H9 (cell line): ENCODE measurements at regions not wholly inside any gene's neighbourhood (a gene's known extent, or its start where the extent isn't known, plus 50 kb on each side); places are given as distances from the start of the nearest gene placed in this dataset.

Experiments
- DNase-seq: peaks from one replicate; pipeline ENCODE4 v3.0.0-alpha.2; 2017
- H2AFZ ChIP-seq: one replicate; pipeline ENCODE4 v1.6.1; 2013; ENCODE audit warnings: mild to moderate bottlenecking, low read length, control low read depth, moderate library complexity
- H2AK5ac ChIP-seq: 2 replicates; pipeline ENCODE4 v1.6.1; 2013; ENCODE audit warnings: low read length, control low read depth, mixed read lengths; ENCODE audit not compliant: insufficient read length
- H2BK120ac ChIP-seq: one replicate; pipeline ENCODE4 v1.6.1; 2013; ENCODE audit warnings: low read depth, mild to moderate bottlenecking, low read length, control low read depth, inconsistent platforms; ENCODE audit not compliant: poor library complexity, severe bottlenecking
- H2BK12ac ChIP-seq: 2 replicates; pipeline ENCODE4 v1.6.1; 2013; ENCODE audit warnings: low read length, control low read depth, mixed read lengths, low read depth; ENCODE audit not compliant: insufficient read length
- H2BK15ac ChIP-seq: 2 replicates; pipeline ENCODE4 v1.6.1; 2013; ENCODE audit warnings: low read depth, low read length, control low read depth
- H2BK20ac ChIP-seq: one replicate; pipeline ENCODE4 v1.6.1; 2013; ENCODE audit warnings: low read depth, mild to moderate bottlenecking, low read length, control low read depth, inconsistent platforms; ENCODE audit not compliant: poor library complexity, severe bottlenecking
- H2BK5ac ChIP-seq: 2 replicates; pipeline ENCODE4 v1.6.1; 2013; ENCODE audit warnings: low read length, control low read depth, mixed read lengths; ENCODE audit not compliant: insufficient read length
- H3K14ac ChIP-seq: 2 replicates; pipeline ENCODE4 v1.6.1; 2013; ENCODE audit warnings: low read length, control low read depth; ENCODE audit not compliant: insufficient read depth
- H3K18ac ChIP-seq: 2 replicates; pipeline ENCODE4 v1.6.1; 2013; ENCODE audit warnings: low read depth, mild to moderate bottlenecking, mixed read lengths, low read length, control low read depth; ENCODE audit not compliant: insufficient read length
- H3K23ac ChIP-seq: 2 replicates; pipeline ENCODE4 v1.6.1; 2013; ENCODE audit warnings: low read length, control low read depth, mixed read lengths, low read depth; ENCODE audit not compliant: insufficient read length
- H3K23me2 ChIP-seq: 2 replicates; pipeline ENCODE4 v1.6.1; 2013; ENCODE audit warnings: low read depth, mild to moderate bottlenecking, mixed read lengths, low read length, control low read depth; ENCODE audit not compliant: insufficient read length, poor library complexity, severe bottlenecking
- H3K27ac ChIP-seq: 2 replicates; pipeline ENCODE4 v1.5.1; 2013; ENCODE audit warnings: low read length, control low read depth, mixed read lengths, low read depth; ENCODE audit not compliant: insufficient read length
- H3K27me3 ChIP-seq: 2 replicates; pipeline ENCODE4 v1.6.1; 2013; ENCODE audit warnings: low read length, control low read depth, inconsistent platforms; ENCODE audit not compliant: insufficient read depth
- H3K4ac ChIP-seq: 2 replicates; pipeline ENCODE4 v1.6.1; 2013; ENCODE audit warnings: low read depth, mild to moderate bottlenecking, control low read depth, inconsistent platforms, low read length, moderate library complexity
- H3K4me1 ChIP-seq: 2 replicates; pipeline ENCODE4 v1.6.1; 2013; ENCODE audit warnings: low read length, control low read depth, inconsistent platforms; ENCODE audit not compliant: insufficient read depth
- H3K4me2 ChIP-seq: 2 replicates; pipeline ENCODE4 v1.6.1; 2013; ENCODE audit warnings: low read length, control low read depth, mixed read lengths; ENCODE audit not compliant: insufficient read length, insufficient read depth
- H3K56ac ChIP-seq: 2 replicates; pipeline ENCODE4 v1.6.1; 2013; ENCODE audit warnings: low read depth, mild to moderate bottlenecking, mixed read lengths, low read length, control low read depth; ENCODE audit not compliant: insufficient read length
- H3K79me1 ChIP-seq: 2 replicates; pipeline ENCODE4 v1.6.1; 2013; ENCODE audit warnings: low read depth, mild to moderate bottlenecking, moderate library complexity, low read length, control low read depth, inconsistent platforms; ENCODE audit not compliant: insufficient read depth, poor library complexity, severe bottlenecking
- H3K79me2 ChIP-seq: 2 replicates; pipeline ENCODE4 v1.6.1; 2013; ENCODE audit warnings: low read length, control low read depth, inconsistent platforms; ENCODE audit not compliant: insufficient read depth
- H3K9ac ChIP-seq: 2 replicates; pipeline ENCODE4 v1.6.1; 2013; ENCODE audit warnings: low read length, control low read depth, mixed read lengths; ENCODE audit not compliant: insufficient read length; ENCODE audit errors: extremely low read depth
- H3K9me3 ChIP-seq: one replicate; pipeline ENCODE4 v1.6.1; 2013; ENCODE audit warnings: low read depth, low read length, inconsistent platforms; ENCODE audit not compliant: control insufficient read depth
- H3T11ph ChIP-seq: one replicate; pipeline ENCODE4 v1.6.1; 2013; ENCODE audit warnings: mild to moderate bottlenecking, low read length, control low read depth, inconsistent platforms
- H4K20me1 ChIP-seq: one replicate; pipeline ENCODE4 v1.6.1; 2013; ENCODE audit not compliant: control insufficient read depth, insufficient read length, insufficient read depth
- H4K5ac ChIP-seq: 2 replicates; pipeline ENCODE4 v1.6.1; 2013; ENCODE audit warnings: low read depth, mild to moderate bottlenecking, mixed read lengths, low read length, control low read depth; ENCODE audit not compliant: insufficient read length
- H4K8ac ChIP-seq: replicated peaks from 2 replicates; pipeline ENCODE4 v1.6.1; 2013; ENCODE audit warnings: low read length, control low read depth, mixed read lengths, low read depth; ENCODE audit not compliant: insufficient read length
- H4K91ac ChIP-seq: 2 replicates; pipeline ENCODE4 v1.6.1; 2013; ENCODE audit warnings: low read depth, mild to moderate bottlenecking, moderate library complexity, mixed read lengths, low read length, control low read depth; ENCODE audit not compliant: insufficient read length
- H3K27ac Mint-ChIP-seq, 3 experiments: 2 replicates in 2 of 3; 3 replicates in 1 of 3; pipeline ENCODE4 v1.8.0; 2020 to 2021; ENCODE audit warnings: mixed read lengths in 3 of 3, mild to moderate bottlenecking in 1 of 3, moderate library complexity in 1 of 3
- H3K27me3 Mint-ChIP-seq: 2 replicates; pipeline ENCODE4 v1.8.0; 2021; ENCODE audit warnings: low read depth, mild to moderate bottlenecking, moderate library complexity, mixed read lengths
- H3K36me3 Mint-ChIP-seq, 3 experiments: 2 replicates in 2 of 3; 3 replicates in 1 of 3; pipeline ENCODE4 v1.8.0; 2020 to 2021; ENCODE audit warnings: low read depth in 3 of 3, mixed read lengths in 3 of 3; ENCODE audit not compliant: insufficient read depth in 1 of 3
- H3K4me1 Mint-ChIP-seq, 2 experiments: 2 replicates each; pipeline ENCODE4 v1.8.0; 2020; ENCODE audit warnings: mixed read lengths in 2 of 2
- H3K4me3 Mint-ChIP-seq, 2 experiments: 2 replicates in 1 of 2; 3 replicates in 1 of 2; pipeline ENCODE4 v1.8.0; 2020 to 2021; ENCODE audit warnings: mild to moderate bottlenecking in 2 of 2, mixed read lengths in 2 of 2, moderate library complexity in 1 of 2
- H3K9me3 Mint-ChIP-seq, 2 experiments: 2 replicates in 1 of 2; 3 replicates in 1 of 2; pipeline ENCODE4 v1.8.0; 2020; ENCODE audit warnings: mild to moderate bottlenecking in 2 of 2, mixed read lengths in 2 of 2, moderate library complexity in 1 of 2
- CTCF ChIP-seq: fragments of 200-600 bp; sonication (generic); conservative IDR thresholded peaks from 3 replicates; pipeline ENCODE4 v1.8.0; 2021; ENCODE audit warnings: antibody characterized with exemption, mild to moderate bottlenecking
- WGBS: extraction: QIAGEN DNeasy Blood & Tissue Kit; methylation state at CpG from one replicate; pipeline ENCODE4 v1.1.7; 2013; ENCODE audit warnings: missing lambda C conversion rate, low lambda C conversion rate, mixed read lengths; ENCODE audit not compliant: insufficient read length; ENCODE audit errors: extremely low coverage; 5-methylcytosine and 5-hydroxymethylcytosine counted together

GRCh38 chr3:166195808-166196207, 358.6 kb upstream of the BCHE start:
- H3K56ac ChIP-seq = no peak overlapping the region
- H3K27ac ChIP-seq = no peak overlapping the region
- no peaks in the 10 kb centered on the region for H3K27me3 ChIP-seq
- no peaks in the 10 kb centered on the region for H3K4me1 Mint-ChIP-seq
- H3K14ac ChIP-seq = no peak overlapping the region
- peaks cover 3 to 6% of the 10 kb centered on the region in 2 experiments; a peak in 2 of 5 replicates for H3K9me3 Mint-ChIP-seq
- H3K79me2 ChIP-seq = no peaks in the 10 kb centered on the region
- no peak overlapping the region for H4K5ac ChIP-seq
- H3K4me3 Mint-ChIP-seq = no peak overlapping the region
- no peak overlapping the region for H2AFZ ChIP-seq
- H3T11ph ChIP-seq = no peak overlapping the region
- H3K27ac Mint-ChIP-seq = no peak overlapping the region
- no peak overlapping the region for H2BK15ac ChIP-seq
- no peak overlapping the region for H2BK120ac ChIP-seq
- H3K4me1 ChIP-seq = no peaks in the 10 kb centered on the region
- no peak for TF ChIP-seq CTCF
- no peak for DNase-seq
- no peaks in the 10 kb centered on the region for H3K36me3 Mint-ChIP-seq
- H3K4me2 ChIP-seq = no peak overlapping the region
- no peak overlapping the region for H2BK20ac ChIP-seq
- H4K91ac ChIP-seq = no peak overlapping the region
- H4K8ac ChIP-seq = no peak overlapping the region
- no peak overlapping the region for H3K4ac ChIP-seq
- no peaks in the 10 kb centered on the region for H3K23me2 ChIP-seq
- H3K18ac ChIP-seq = no peak overlapping the region
- H2BK12ac ChIP-seq = no peak overlapping the region
- H3K79me1 ChIP-seq = no peaks in the 10 kb centered on the region
- no peak overlapping the region for H3K9ac ChIP-seq
- no peak overlapping the region for H3K23ac ChIP-seq
- no peaks in the 10 kb centered on the region for H3K9me3 ChIP-seq
- no peak overlapping the region for H2AK5ac ChIP-seq
- no CpG with 5 or more reads among the region's 2 CpGs for WGBS
- H4K20me1 ChIP-seq = no peaks in the 10 kb centered on the region
- no peaks in the 10 kb centered on the region for H3K27me3 Mint-ChIP-seq
- no peak overlapping the region for H2BK5ac ChIP-seq
